Hypothalamus (tissue), 51 donors: ENCODE measurements at regions not wholly inside any gene's neighbourhood (a gene's known extent, or its start where the extent isn't known, plus 50 kb on each side); places are given as distances from the start of the nearest gene placed in this dataset.
"Not testable (repeated sequence)": the region's sequence is repeated elsewhere in the genome, so short reads cannot be mapped to it uniquely, and the experiment has no call there.

ENCODE experiments used
- DNase-seq, 51 donors: peaks; one replicate each; lab custom pipeline; 2025; lab: John Stamatoyannopoulos, UW

DNA sequence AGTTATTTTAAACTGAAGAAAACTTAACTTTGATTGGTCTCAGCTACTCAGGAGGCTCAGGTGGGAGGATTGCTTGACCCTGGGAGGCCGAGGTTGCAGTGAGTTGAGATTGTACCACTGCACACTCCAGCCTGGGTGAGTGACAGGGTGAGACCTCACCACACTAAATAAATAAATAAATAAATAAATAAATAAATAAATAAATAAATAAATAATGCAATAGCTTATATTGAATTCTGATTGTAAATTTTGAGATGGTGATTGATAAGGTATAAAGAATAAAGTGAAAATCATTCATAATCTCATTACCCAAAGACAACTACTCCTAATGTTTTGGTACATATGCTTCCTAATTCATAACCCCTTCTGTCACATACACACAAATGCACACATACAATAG, 58.1 kb downstream of the TUBA3C start:
- no peak for DNase-seq

DNA sequence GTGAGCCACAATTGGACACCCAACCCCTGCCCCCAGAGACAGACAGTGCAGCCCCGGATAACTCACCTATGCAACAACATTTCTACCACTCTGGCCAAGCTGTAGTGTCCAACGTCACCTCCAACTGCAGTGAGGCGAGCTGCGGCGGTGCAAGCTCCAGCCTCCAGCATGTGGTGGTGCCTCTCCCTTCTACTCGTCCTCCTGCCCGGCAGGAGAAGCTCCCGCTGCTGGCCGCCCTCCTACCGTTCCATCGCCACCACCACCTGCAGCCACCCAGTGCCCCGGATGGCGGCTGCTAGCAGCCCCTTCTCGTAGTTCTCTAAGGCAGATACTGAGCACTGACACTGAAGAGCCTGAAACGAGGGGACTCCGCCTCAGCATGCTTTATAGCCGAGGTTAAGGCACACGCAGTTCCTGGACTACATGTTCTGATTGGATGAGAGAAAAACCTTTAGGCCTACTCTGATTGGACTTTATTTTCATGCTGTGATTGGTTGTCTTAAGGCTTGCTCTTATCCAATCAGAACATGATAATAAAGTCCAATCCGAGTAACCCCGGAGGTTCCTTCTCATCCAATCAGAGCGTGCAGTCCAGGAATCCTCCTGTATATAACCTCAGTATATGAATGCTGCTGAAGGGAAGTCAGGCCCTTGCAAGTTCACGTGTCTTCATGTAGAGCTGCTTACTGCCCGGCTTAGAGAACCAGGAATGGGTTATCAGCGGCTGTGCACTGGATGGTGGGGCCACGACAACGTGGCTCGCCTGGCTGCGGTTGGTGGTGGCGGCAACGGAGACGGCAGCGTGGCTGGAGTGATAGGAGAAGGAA, 63.5 kb downstream of the TUBA3C start:
- no peak for DNase-seq

DNA sequence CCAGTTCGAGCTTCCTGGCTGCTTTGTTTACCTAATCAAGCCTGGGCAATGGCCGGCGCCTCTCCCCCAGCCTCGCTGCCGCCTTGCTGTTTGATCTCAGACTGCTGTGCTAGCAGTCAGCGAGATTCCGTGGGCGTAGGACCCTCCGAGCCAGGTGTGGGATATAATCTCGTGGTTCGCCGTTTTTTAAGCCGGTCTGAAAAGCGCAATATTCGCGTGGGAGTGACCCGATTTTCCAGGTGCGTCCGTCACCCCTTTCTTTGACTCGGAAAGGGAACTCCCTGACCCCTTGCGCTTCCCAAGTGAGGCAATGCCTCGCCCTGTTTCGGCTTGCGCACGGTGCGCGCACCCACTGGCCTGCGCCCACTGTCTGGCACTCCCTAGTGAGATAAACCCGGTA, 72.4 kb downstream of the TUBA3C start:
- not testable (repeated sequence) for DNase-seq

DNA sequence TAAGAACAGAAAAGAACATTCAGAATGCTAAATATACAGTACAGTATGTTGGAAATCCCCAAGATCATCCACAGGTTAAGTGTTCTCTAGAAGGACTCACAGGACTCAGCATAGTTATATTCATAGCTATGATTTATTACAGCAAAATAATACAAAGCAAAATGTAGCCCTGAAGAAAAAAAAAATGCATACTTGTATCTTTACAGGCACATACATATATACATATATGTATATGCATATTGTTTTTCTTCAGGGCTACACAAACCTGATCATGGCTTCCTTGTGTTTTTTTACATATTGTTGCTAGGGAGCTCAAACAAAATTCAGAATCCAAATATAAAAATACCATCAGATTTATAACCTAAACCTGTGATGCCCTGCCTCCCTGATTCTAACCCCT, 78.5 kb downstream of the TUBA3C start:
- DNase-seq: no peak

DNA sequence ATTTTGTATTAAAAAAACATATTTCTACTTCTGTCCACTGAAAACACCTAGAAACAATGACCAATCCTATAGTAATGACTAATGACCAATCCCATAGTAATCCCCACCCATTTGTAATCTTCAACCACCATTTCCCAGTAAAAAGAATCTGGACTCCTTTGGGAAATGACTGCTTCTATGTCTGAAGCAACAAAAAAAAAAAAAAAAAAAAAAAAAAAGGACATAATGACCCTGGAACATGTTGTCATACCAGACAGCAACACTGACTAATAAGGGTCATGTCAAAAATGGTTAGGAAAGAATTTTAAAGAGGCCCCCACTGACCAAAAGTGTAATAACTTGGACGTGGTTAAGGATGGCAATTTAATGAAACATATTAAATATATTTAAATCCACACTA, 88.3 kb downstream of the TUBA3C start:
- no peak for DNase-seq

DNA sequence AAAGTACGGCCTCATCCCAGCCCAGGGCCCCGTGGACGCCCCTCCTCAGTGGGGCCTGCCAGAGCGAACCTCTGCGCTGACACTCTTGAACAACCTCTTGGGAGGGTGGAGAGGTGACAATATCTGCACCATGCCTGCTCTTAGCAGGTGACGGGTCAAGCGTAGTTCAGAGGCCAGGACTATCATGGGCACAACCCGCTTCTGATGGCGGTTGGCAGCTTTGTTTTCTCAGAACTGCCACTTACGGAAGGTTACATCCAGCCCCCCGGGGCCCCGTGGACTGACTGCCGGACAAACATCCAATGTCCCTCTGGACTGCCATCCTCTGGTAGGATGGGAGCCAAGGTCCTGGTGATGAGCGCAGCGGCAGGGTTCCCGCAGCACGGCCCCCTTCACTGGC, 91.1 kb downstream of the TUBA3C start:
- no peak for DNase-seq

DNA sequence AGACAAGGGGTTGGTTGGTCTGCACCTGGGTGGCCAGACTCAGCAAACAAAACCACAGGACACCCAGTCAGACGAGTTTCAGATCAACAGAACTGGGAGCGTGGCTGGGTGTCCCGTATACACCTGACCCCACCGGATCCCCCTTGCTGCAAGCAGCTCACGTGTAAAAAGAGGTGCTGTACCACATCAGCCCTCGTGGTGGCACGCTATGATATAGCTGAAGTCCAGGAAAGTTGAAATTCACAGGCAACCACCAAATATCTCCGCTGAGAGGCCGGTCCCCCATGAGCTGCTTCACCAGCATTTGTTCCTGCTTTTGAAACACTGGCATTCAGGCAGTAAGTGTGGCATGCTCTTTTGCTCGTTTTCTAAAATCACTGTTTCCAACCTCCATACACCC, 92.3 kb downstream of the TUBA3C start:
- DNase-seq: no peak

DNA sequence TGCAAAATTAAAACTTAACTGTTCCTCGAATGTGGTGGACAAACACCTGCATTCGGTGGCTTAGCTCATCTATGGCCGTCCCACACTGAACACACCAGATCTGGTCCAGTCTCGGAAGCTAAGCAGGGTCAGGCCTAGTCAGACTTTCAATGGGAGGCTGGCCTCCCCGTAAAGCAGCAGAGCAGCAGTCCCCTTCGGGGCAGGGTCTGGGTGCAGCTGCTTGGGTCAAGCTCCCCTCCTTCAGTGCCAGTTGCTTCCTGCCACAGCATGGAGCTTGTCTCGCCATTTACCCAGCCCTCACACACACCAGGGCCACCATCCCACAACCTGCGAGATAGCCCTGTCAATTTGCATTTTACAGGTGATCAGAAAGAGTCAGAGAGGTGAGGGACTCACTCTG, 93.2 kb downstream of the TUBA3C start:
- DNase-seq: no peak

DNA sequence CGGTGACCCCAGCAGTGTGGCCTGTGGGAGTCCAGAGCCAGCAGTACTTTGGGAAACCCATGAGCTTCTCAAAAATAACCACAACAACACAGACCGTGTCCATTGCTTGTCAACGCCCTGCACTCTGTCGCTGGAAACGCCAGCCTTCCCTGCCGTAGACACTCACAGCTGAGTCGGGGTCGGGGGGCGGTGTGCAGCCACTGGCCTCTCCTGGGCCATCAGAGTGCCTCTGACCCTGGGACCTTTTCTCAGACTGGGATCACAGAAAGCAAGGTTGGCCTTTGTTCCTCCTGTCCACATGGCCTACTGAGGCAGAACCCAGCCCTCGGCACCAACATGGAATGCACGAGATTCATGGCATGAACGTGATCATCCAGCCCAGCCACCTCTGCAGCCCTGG, 95.7 kb downstream of the TUBA3C start:
- DNase-seq: no peak

DNA sequence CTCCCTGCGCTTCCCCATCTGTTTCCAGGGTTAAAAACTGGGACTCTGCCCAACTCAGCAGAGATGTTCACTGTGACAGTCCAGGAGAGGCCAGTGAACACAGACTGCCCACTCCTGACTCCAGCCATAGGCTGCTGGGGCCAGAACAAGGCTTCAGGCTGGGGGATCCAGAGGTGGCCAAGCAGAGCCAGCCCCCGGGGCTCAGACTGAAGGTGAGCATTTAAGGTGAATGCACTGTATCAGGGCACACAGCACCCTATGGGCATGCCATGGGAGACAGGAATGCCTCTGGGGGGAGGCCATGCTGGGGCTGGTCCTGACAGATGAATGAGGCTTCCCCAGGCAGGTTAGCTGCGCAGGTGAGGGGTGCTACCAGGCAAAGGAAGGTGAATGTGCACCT, 96.4 kb downstream of the TUBA3C start:
- DNase-seq: no peak

DNA sequence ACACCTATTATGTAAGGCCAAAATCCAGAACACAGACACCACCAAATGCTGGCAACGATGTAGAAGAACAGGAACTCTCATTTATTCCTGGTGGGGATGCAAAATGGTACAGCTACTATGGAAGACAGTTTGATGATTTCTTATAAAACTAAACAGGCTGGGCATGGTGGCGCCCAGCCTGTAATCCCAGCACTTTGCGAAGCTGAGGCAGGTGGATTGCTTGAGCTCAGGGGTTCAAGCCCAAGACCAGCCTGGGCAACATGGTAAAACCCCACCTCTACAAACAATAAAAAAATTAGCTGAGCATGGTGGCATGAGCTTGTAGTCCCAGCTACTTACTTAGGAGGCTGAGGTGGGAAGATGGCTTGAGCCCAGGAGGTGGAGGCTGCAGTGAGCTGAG, 98.3 kb downstream of the TUBA3C start:
- no peak for DNase-seq

DNA sequence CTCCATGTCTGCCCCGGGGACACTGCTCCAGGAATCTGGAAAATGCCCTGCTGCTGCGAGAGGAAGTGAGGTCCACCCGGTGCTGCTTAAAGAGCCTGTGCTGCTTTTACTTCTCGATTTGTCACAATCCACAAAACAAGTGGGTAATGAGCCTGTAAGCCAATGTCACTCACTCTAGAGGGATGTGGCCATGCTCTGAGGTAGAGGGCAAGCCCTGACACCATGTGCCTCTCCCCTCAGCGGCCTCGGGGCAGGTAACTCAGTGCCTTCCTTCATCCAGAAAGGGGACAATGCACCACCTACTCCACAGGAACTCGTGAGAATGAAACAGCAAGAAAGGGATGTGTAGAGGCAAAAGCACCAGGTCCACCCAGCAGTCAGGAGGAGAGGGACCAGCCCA, 106.2 kb downstream of the TUBA3C start:
- DNase-seq: no peak

DNA sequence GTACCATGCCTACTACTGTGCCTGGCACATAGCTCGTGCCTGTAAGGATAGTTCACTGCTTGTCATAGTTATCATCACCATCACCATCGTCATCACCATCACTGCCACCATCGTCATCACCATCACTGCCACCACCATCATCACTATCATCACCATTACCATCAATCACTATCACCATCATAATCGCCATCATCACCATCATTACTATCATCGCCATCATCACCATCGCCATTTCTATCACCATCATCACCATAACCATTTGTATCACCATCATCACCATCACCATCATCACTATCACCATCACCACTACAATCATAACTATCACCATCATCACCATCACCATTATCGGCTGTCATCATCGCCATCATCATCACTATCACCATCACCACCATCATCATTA, 107.1 kb downstream of the TUBA3C start:
- DNase-seq: no peak

DNA sequence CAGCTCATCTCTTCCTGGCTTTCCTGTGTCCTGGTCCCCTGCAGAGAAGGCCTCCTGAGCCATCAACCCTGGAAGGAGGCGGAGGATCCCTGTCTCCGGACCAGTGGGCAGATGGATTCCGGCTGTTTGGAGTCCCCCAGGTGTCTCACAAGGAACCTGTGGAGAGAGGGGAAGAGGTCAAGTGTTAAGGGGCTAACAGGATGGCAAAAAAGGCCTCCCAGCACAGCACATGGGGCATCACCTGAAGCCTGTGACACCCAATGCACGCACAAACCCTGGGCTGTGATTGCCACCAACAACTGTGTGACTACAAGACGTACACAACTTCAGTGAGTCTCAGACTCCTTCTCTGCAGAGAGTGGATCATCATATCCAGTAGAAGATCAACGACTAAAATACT, 107.5 kb downstream of the TUBA3C start:
- DNase-seq: not testable (repeated sequence)

DNA sequence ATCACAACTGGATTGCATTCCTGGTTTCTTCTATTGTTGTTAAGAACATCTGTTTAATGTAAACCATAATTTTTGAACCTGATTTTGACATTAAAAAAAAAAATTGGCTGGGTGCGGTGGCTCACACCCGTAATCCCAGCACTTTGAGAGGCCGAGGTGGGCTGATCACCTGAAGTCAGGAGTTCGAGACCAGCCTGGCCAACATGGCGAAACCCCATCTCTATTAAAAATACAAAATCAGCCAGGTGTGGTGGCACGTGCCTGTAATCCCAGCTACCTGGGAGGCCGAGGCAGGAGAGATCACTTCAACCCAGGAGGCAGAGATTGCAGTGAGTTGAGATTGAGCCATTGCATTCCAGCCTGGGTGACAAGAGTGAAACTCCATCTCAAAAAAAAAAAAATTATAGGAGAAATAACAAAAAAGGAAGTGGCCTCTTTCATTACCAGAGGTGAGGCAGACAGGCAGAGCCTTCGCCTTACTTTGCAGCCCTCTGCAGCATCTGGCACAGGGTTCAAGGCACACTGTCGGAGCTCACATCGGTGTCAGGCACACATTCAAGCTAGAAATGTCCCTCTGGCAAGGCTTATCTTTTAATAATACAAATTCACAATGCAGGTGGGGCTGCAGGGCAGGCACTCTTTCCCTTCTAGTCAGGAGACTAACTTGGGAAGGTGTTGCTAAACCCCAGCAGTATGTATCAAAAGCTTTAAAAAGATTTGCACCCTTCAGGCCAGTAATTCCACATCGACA, 108.5 kb downstream of the TUBA3C start:
- DNase-seq: not testable (repeated sequence)

DNA sequence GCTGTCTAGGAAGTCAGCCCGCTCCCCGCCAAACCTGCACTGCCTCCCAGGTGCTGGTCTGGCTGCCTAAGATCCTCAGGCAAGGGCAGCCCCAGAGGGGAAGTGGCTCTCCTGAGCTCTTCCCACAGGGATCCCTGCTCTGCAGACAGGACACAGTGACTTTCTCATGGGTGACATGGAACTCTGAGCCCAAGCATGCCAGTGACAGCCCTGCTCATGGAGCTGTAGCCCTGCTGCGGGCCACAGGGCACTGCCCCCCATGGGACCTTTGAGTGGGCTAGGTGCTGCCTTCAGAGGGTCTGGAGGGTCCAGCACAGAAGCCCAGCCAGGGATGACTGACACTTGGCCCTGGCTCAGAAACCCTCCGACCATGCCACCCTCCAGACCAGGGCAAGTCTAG, 109.1 kb downstream of the TUBA3C start:
- DNase-seq: no peak

DNA sequence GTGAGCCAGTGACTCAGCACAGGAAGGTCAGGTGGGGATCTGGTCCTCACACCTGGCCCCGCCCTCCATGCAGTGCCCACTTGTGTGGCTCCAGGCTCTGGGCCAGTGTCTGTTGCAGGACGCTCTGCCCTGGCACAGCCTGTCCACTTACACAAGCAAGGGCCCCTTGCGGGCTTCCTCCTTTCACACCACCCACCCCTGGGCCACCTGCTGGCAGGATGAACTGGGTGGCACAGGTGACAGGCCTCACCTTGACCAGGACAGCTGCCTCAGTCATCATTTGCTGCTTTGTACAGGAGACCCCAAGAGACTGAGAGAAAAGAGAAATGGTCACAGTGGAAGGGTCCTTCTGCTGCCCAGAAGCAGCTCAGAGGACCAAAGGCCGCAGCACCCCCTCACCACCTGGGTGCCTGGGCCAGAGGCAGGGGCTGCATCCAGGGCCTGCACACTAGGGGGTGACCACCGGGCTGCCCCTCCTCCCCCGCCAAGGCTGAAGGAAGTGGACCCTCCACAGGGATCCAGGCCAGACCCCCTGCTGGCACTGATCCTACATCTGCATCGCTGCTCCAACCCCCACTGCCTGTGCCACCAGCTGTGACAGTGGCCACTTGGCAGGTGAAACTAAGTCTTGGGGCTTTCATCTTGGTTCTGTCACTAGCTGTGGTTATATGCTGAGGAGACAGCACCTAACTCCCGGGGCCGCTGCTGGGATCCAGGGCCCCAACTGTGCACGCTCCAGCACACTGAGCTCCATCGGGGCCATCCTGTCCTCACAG, 110.3 kb downstream of the TUBA3C start:
- DNase-seq: no peak

DNA sequence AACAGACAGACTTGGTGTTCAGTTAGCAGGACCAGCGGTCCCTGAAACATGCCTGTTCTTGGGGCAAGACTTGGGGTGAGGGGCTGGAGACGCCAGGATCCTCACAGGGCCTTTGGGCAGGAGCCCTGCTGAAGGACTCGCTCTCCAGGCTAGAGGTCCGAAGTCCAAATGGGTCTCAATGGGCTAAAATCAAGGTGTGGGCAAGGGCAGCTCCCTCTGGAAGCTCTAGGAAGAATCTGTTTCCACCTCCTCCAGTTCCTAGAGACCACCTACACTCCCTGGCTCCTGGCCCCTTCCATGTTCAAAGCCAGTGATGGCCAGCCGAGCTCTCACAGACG, 111.3 kb downstream of the TUBA3C start:
- DNase-seq: no peak

DNA sequence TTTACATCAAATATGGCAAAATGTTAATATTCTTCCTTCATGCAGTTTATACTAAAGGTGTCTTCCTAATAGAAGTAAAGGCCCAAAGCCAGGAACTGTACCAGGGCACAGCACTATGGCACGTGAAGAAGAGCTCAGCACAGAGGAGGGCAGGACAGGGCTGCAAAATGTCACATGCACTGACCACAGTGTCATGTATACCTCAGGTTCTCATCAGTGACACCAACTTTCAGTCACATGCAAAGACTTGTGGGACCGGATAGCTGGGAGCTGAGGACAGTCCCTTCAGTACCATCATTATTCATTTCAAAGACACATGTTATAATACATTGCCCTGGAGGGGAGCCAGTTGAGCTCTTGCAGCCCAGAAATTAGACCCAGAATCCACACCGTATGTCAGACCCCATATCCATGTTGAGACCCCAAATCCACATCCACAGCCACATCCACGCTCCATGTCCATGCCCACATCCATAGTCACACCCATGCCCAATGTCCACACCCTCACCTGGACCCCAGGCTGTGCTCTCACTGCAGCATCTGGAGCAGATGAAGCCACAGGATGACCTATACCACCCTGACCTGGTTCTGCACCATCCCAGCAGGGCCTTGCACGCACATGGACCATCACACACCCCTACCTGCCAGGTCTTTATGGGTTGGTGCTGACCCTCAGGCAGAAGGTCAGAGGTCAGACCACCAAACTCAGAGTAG, 111.8 kb downstream of the TUBA3C start:
- no peak for DNase-seq

DNA sequence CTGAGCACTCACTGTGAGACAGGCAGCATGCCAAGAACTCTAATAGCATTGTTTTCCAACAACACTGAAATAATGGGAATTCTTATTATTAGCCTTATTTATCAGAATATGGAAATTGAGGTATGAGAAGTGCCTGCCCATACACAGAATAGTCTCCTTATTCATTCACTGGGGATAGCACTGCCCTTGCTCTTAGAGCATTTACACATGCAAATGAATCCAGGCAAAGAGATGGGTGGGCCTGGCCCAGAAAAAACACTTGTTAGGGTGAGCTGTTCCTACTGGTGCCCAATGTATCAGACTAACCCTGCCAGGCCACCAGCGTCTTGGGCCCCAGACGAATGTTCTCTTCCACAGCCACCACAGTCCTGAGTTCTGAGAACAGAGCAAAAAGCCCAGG, 112.9 kb downstream of the TUBA3C start:
- DNase-seq: no peak

DNA sequence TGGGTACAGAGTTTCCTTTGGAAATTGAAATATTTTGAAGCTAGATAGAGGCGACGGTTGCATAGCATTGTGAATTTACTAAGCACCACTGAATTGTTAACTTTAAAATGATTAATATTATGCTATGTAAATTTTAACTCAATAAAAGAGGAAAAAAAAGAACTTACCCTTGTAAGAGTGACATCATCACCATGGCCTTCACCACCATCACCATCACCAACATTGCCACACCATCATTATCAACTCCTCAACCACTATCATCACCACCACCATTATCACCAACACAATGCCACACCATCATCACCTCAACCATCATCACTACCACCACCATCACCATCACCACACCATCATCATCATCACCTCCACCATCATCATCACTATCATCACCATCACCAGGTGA, 113.9 kb downstream of the TUBA3C start:
- no peak for DNase-seq
